Tibial nerve (tissue), 4 donors: ENCODE measurements at regions not wholly inside any gene's neighbourhood (a gene's known extent, or its start where the extent isn't known, plus 50 kb on each side); places are given as distances from the start of the nearest gene placed in this dataset.

ENCODE experiments used
- CTCF ChIP-seq, 5 experiments: fragments of 200-600 bp in 3 of 5; fragments of 450-650 bp in 2 of 5; sonication (generic) in 3 of 5; IDR thresholded peaks; one replicate each; pipeline ENCODE4 v1.5.1; 2016 to 2019; ENCODE audit warnings: antibody characterized with exemption in 5 of 5, mild to moderate bottlenecking in 3 of 5, moderate library complexity in 2 of 5
- EP300 ChIP-seq, 2 donors: sonication (generic); formaldehyde crosslinking; IDR thresholded peaks; one replicate each; pipeline ENCODE4 v1.6.1; 2017; ENCODE audit warnings: antibody characterized with exemption in 2 of 2, mild to moderate bottlenecking in 1 of 2
- POLR2A ChIP-seq, 2 donors: fragments of 450-650 bp; IDR thresholded peaks; one replicate each; pipeline ENCODE4 v1.6.1; 2017; ENCODE audit warnings: antibody characterized with exemption in 2 of 2, mild to moderate bottlenecking in 2 of 2, moderate library complexity in 2 of 2

- TF ChIP-seq CTCF (IDR thresholded peaks at IDR 0.05) (no peak), POLR2A (IDR thresholded peaks at IDR 0.05) (no peak), EP300 (IDR thresholded peaks at IDR 0.05) (no peak)
These were observed 199.9 kb upstream of the RTL1 start for GRCh38 chr14:101103321-101103901.
